ENCODE measurements at regions not wholly inside any gene's neighbourhood (a gene's known extent, or its start where the extent isn't known, plus 50 kb on each side); places are given as distances from the start of the nearest gene placed in this dataset.

GRCh38 chrX:96433409-96434077, 251.1 kb upstream of the DIAPH2 start:
- POLR2A ChIA-PET, result no interaction called here
- Mint-ChIP-seq H3K36me3 (ENCODE audit: low read depth) (no peaks in the 10 kb centered on the region), H3K27ac (no peak overlapping the region), H3K4me1 (no peaks in the 10 kb centered on the region), H3K27me3 (no peaks in the 10 kb centered on the region), H3K9me3 (no peaks in the 10 kb centered on the region), H3K4me3 (no peak overlapping the region)
- TF ChIP-seq CTCF (IDR thresholded peaks at IDR 0.05), result no peak
- intact Hi-C loops (cut with micrococcal nuclease), result no loop called here
- DNase-seq (no peak), ATAC-seq (ENCODE audit: low read depth) (no peak)
- CTCF ChIA-PET, result no interaction called here

- DNase-seq, result no peak
- Mint-ChIP-seq H3K27ac (no peak overlapping the region), H3K36me3 (ENCODE audit: low read depth) (no peaks in the 10 kb centered on the region), H3K4me3 (no peak overlapping the region), H3K27me3 (no peaks in the 10 kb centered on the region), H3K9me3 (no peaks in the 10 kb centered on the region), H3K4me1 (no peaks in the 10 kb centered on the region)
- no peak for TF ChIP-seq CTCF (IDR thresholded peaks at IDR 0.05)
- no peak for ATAC-seq (ENCODE audit: low read depth)
- intact Hi-C loops (cut with micrococcal nuclease), result no loop called here
- CTCF ChIA-PET, result no interaction called here
- POLR2A ChIA-PET, result no interaction called here
These were observed 249.1 kb upstream of the DIAPH2 start for GRCh38 chrX:96435378-96436035.

GRCh38 chrX:96436105-96436504, 248.5 kb upstream of the DIAPH2 start:
- POLR2A ChIA-PET, result no interaction called here
- intact Hi-C loops (cut with micrococcal nuclease), result no loop called here
- CTCF ChIA-PET, result no interaction called here
- DNase-seq (no peak), ATAC-seq (ENCODE audit: low read depth) (no peak)
- no peaks in the 10 kb centered on the region for H3K27me3 Mint-ChIP-seq
- no peaks in the 10 kb centered on the region for H3K4me1 Mint-ChIP-seq
- no peaks in the 10 kb centered on the region for H3K36me3 Mint-ChIP-seq (ENCODE audit: low read depth)
- H3K9me3 Mint-ChIP-seq, result no peaks in the 10 kb centered on the region
- no peak overlapping the region for H3K27ac Mint-ChIP-seq
- TF ChIP-seq CTCF (IDR thresholded peaks at IDR 0.05), result no peak
- H3K4me3 Mint-ChIP-seq, result no peak overlapping the region

- no peaks in the 10 kb centered on the region for H3K9me3 Mint-ChIP-seq
- no peaks in the 10 kb centered on the region for H3K4me1 Mint-ChIP-seq
- no peak overlapping the region for H3K4me3 Mint-ChIP-seq
- no peaks in the 10 kb centered on the region for H3K27me3 Mint-ChIP-seq
- intact Hi-C loops (cut with micrococcal nuclease), result no loop called here
- ChIA-PET POLR2A (no interaction called here), CTCF (no interaction called here)
- no peak overlapping the region for H3K27ac Mint-ChIP-seq
- H3K36me3 Mint-ChIP-seq (ENCODE audit: low read depth), result no peaks in the 10 kb centered on the region
- TF ChIP-seq CTCF (IDR thresholded peaks at IDR 0.05), result no peak
- ATAC-seq (ENCODE audit: low read depth), result no peak
- no peak for DNase-seq
These were observed 245.8 kb upstream of the DIAPH2 start for GRCh38 chrX:96438803-96439202.

- no peaks in the 10 kb centered on the region for H3K9me3 Mint-ChIP-seq
- ATAC-seq (ENCODE audit: low read depth) (no peak), DNase-seq (no peak)
- ChIA-PET POLR2A (no interaction called here), CTCF (no interaction called here)
- H3K27me3 Mint-ChIP-seq, result no peaks in the 10 kb centered on the region
- no peak overlapping the region for H3K27ac Mint-ChIP-seq
- no peak overlapping the region for H3K4me3 Mint-ChIP-seq
- no peak for TF ChIP-seq CTCF (IDR thresholded peaks at IDR 0.05)
- intact Hi-C loops (cut with micrococcal nuclease), result no loop called here
- no peaks in the 10 kb centered on the region for H3K36me3 Mint-ChIP-seq (ENCODE audit: low read depth)
- H3K4me1 Mint-ChIP-seq, result no peaks in the 10 kb centered on the region
These were observed 243.7 kb upstream of the DIAPH2 start for GRCh38 chrX:96440941-96441340.

Measured in activated B cell treated with CpG ODN at 0.5 μM for 24 hours (primary cell).